DMS153 treated with DMSO at 0.1 percent for 48 hours (cell line): ENCODE measurements at regions not wholly inside any gene's neighbourhood (a gene's known extent, or its start where the extent isn't known, plus 50 kb on each side); places are given as distances from the start of the nearest gene placed in this dataset.

ENCODE experiments used
- DNase-seq: peaks from one replicate; lab custom pipeline; 2025; ENCODE audit not compliant: unreplicated experiment; lab: John Stamatoyannopoulos, UW

GRCh38 chr18:72194072-72194471 lies 350.1 kb downstream of the CBLN2 start:
- DNase-seq = no peak

GRCh38 chr18:72187956-72188355 lies 356.2 kb downstream of the CBLN2 start:
- no peak for DNase-seq

- no peak for DNase-seq
These were observed 362.8 kb downstream of the CBLN2 start for GRCh38 chr18:72181241-72181764.

GRCh38 chr18:72180689-72181088 lies 363.5 kb downstream of the CBLN2 start:
- no peak for DNase-seq

- no peak for DNase-seq
These were observed 369.0 kb downstream of the CBLN2 start for GRCh38 chr18:72174972-72175649.

DNA sequence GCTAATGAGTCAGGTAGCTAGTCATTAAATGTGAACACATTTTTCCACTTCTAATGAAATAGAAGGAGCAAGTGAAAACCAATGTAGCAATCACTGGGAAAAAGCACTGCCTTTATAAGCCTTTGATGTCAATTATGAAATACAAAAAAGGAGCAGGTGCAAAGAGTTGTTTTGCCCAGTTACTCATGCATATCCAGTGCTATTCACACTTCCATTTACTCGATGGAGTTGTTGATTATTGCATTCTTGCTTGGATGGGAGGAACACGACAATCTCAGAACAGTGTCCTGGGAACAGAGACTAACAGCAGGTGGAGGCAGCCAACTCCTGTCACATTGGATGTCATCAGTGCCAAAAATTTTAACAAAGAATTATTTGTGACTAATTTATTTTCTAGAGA lies 372.5 kb downstream of the CBLN2 start:
- DNase-seq = peak; percentile 10

DNA sequence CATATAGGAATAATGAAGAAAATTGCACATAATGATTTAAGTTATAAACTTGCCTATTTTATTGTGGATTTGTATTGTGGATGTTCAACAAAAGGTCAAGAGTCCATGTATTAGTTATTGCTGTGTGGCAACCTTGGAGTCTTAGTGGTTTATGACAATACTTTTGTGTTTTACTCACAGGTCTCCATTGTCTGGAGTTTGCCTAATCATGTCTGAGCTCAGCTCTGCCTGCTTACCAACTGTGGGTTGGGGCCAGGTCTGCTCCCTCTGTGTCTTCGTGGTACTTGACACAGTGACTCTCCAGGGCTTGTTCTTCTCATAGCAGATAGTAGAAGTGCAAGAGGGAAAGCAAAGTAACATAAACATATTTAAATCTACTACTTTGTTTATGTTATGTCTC lies 382.5 kb downstream of the CBLN2 start:
- no peak for DNase-seq

- peak; percentile 86 for DNase-seq
These were observed 383.4 kb downstream of the CBLN2 start for GRCh38 chr18:72160510-72161445.

DNA sequence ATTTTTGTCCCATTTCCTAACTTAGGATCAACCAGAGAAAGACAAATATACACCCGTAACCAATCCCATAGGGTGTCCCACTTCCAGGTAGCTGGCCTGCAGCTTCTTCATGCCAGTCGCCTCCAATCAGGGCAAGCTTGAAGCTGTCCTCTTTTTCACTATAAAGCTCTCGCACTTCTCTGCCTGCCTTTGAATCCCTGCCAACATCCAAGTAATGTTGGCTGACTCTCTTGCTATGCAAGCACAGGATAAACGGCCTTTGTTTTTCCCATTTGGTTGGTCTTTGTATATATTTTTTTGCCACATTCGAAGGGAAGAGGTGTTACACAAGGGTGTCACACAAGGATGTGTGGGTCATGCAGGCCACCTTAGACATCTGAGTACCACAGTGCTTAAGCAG lies 388.8 kb downstream of the CBLN2 start:
- peak; percentile 13 for DNase-seq

- no peak for DNase-seq
These were observed 389.2 kb downstream of the CBLN2 start for GRCh38 chr18:72154926-72155325.

GRCh38 chr18:72152935-72153334 lies 391.2 kb downstream of the CBLN2 start:
- DNase-seq = no peak

- DNase-seq = no peak
These were observed 396.3 kb downstream of the CBLN2 start for GRCh38 chr18:72147830-72148229.

GRCh38 chr18:72140007-72140406 lies 404.1 kb downstream of the CBLN2 start:
- DNase-seq = no peak

- no peak for DNase-seq
These were observed 415.5 kb downstream of the CBLN2 start for GRCh38 chr18:72128649-72129048.

- no peak for DNase-seq
These were observed 422.0 kb downstream of the CBLN2 start for GRCh38 chr18:72122103-72122502.

- no peak for DNase-seq
These were observed 425.1 kb downstream of the CBLN2 start for GRCh38 chr18:72119082-72119481.

DNA sequence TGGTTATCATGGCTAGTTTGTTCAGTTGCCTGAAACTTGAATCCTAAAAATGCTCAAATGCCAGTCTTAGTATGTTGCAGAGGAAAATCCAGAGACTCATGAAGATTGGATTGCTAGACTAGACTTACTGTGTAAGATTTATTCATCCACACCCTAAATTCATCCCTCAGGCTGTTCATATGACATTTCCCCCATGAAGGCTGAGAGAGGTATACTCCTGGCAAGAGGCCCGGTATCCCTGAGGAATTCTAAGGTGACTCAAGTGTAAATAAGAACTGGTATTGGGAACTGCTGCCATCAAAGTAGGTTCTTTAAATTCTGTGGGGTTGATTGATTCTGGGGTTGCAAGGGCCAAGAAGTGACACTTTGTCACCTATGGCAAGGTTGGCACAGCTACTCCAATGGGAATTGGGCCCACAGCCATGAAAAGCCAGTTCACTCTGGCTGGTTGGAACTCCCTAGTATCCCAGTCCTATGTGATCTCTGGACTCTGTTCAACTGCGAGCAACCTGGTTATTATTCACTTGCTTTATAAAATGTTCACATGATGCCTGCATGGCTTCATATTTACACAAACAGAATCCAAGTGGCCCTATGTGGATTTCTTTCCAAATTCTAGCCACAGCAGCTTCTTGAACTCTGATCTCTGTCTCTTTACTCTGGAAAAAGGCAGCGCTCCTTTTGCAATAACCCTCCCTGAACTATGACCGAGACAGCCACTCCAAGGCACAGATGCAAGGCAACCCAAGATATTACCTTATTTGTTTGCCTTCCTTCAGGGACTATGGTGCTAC lies 429.1 kb downstream of the CBLN2 start:
- no peak for DNase-seq

DNA sequence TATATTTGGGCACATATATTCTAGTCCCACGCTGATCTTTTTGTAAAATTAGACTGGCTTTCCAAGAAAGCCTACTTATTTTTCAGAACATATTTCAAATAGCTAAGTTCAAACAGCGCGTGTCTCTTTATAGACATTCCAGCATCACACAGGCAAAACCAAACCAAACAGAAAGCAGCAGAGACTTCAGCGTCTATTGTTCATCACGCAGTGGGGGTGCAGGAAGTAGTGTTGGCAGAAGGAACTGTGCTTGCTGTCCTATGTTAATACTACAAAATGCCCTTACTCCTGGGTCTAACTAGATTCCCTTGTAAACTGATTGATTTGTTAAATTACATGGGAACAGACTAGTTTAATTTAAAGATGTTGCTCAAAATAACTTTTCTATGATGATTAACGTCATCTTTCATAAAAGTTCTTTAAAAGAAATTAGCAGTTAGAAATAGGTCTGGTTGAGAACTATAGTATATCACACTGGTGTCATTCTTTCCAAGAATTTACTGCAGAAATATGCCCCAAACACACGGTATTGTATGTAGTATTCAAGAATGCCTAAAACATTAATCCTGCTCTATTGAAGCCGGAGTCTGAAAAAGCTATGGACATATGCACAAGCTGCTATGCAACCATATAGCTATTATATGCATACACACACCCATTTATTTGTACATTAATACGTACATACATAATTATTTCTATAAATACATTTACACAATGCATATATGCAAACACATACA lies 436.3 kb downstream of the CBLN2 start:
- peak; percentile 29 for DNase-seq

DNA sequence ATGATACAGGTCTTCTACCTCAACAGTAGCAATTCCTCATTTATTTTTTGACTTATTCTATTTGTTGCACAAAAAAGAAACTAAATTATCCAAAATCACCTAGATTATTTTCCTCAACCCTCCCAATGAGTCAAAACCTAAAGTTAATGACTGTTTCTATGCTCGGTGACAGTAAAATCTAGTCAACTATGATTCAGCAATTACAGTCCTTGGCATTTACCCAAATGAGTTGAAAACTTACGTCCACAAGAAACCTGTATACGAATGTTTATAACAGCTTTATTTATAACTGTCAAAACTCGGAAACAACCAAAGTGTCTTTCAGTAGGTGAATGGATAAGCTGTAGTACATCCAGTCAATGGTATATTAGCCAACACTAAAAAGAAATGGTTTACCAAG lies 439.3 kb downstream of the CBLN2 start:
- no peak for DNase-seq

GRCh38 chr18:72102412-72102811 lies 441.7 kb downstream of the CBLN2 start:
- DNase-seq = no peak
